GM19324 (cell line): ENCODE measurements at regions not wholly inside any gene's neighbourhood (a gene's known extent, or its start where the extent isn't known, plus 50 kb on each side); places are given as distances from the start of the nearest gene placed in this dataset.

Experiments used
- ATAC-seq: cut with Tn5 transposase; IDR thresholded peaks from one replicate; pipeline ENCODE4 v1.9.1; 2021; ENCODE audit warnings: mild to moderate bottlenecking, moderate library complexity; ENCODE audit not compliant: unreplicated experiment, low FRiP score

DNA sequence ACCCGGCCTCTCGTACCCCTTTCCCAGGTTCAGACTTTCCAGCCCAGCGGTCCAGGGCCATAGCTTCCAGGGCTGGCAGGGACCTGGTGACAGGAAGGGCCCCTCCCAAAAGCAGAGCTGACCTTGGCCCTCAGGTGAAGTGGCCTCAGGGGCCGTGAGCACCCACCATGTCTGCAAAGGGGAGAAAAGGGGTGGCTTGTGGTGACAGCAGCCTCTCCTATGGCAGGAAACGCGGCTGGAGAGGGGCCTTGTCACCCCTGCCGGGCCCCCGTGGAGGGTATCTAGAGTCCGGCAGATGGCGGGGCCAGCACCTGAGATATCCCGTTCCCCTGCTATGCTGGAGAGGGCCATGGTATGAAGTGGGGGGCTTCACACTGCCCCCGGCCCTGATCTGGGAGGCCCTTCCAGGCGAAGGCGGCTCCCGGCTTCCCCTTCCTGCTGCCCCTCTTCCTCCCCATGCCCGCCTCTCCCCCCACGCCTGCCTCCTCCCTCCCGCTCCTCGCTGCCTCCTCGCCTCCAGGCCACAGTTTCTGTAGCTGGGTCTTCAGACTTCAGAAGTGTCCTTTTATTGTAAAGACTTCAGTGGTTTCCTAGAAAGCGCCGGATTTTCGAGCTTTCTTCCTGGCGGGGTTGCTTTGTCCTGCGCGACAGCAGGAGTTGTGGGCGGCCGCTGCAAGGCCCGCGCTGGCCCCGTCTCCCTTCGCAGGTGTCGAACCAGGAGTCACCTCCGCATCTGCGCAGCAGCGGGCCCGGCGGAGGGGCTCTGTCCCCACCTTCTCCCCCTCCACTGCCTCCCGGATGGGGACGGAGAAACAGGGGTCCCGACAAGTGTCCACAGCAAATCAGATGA is 240.5 kb upstream of the MYT1L start:
- no peak for ATAC-seq

DNA sequence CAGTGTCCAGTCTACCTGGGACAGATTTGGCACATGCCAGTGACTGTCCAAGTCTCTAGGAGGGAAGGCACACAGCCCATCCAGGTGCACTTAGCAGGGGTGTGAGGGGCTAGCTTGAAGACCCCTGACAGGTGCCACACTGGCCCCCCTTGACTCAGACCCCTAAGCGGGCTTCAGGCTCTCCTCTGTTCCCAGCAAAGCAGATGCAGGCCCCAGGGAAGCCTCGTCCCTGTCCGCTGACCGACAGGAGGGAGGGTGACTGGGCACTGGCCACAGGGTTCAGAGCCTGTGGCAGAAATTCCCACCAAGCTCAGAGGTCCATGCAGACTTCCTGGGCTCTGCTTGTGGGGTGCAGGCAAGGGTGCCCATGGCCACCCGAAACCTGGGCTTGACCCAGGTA is 239.8 kb upstream of the MYT1L start:
- no peak for ATAC-seq

DNA sequence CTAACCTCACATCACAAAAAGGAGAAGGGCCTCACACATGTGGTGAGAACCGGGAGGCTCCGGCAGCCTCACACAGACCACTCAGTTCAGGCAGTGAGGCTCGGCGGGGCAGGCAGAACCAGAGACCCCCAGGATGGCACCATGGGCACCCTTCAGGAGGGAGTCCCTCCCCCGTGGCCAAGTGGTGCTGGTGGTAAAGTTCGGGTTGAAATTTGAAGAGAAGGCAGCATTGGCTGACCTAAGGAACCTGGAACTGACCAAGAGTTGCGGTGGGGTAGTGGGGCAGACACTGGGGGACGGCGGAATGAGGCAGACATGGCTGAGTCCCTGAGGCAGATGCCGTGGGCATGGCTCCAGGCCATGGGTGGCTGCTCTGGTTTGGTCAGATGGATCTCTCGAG is 239.3 kb upstream of the MYT1L start:
- ATAC-seq: no peak

DNA sequence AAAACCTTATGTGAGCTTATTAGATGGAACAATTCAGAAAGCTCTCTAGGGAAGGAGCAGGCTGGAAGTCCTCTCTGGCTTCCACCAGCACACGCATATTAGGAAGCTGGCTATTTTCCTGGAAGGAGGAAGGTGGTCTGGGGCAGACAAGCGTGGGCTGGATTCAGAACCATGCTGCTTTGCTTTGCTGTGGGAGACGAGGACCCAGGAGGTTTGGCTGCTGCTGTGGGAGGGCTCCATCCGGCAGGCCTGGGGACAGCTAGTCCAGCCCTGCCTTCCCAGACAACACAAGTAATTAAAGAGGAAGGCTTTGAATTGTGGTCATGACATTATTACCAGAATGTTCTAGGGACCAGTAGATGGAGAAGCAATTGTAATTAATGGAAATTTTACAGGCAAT is 238.8 kb upstream of the MYT1L start:
- ATAC-seq: no peak

DNA sequence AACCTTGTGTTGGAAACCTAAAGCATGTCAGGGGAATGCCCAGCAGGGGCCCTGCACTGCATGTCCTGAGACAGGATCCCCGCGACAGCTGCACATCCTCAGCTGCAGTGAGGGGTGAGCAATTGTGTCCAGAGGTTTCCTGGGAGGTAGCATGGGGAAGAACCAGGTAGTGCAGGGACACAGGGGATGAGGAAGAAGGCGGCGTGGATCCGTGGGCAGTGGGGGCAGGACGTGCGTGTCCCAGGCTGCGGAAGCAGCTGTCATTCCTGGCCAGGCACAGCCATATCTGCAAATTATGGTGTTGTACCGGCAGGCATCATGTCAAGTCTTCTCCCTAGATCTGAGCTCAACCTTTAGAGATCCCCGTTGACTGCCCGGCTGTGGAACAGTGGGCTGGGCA is 238.2 kb upstream of the MYT1L start:
- ATAC-seq: no peak

DNA sequence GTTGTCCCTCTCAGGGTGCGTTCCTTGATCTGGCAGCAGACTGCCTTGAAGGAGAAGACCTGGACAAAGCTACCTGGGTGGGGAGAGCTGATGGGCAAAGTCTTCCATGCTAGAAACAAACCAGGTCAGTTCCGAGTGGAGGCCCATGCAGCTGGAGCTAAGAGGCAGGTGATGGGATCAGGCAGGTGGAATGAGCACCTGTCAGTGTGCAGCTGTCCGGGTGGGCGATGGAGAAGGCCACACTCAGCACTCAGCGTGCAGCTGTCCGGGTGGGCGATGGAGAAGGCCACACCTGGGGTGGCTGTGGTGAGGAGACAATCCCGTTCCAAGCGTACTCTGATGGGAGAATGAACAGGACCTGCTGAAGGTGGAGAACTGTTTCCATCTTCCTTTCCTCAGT is 237.3 kb upstream of the MYT1L start:
- no peak for ATAC-seq

DNA sequence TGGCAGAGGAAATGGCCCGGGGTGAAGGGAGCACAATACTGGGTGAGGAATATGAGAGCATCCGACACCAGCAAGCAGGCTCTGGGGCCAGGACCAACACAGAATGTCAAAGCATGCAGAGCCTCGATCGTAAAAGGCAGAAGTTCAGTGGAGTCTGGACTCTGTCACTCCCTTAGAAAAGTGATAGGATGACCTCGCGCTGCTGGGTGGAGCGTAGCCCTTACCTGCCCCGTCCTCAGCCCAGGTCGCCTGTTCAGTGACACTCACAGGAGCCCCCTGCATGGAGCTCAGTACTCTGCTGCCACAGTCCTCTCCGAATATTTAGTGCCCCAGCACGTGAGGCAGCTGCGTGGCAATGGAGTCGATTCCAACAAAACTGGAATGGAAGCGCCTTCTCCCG is 236.7 kb upstream of the MYT1L start:
- no peak for ATAC-seq

DNA sequence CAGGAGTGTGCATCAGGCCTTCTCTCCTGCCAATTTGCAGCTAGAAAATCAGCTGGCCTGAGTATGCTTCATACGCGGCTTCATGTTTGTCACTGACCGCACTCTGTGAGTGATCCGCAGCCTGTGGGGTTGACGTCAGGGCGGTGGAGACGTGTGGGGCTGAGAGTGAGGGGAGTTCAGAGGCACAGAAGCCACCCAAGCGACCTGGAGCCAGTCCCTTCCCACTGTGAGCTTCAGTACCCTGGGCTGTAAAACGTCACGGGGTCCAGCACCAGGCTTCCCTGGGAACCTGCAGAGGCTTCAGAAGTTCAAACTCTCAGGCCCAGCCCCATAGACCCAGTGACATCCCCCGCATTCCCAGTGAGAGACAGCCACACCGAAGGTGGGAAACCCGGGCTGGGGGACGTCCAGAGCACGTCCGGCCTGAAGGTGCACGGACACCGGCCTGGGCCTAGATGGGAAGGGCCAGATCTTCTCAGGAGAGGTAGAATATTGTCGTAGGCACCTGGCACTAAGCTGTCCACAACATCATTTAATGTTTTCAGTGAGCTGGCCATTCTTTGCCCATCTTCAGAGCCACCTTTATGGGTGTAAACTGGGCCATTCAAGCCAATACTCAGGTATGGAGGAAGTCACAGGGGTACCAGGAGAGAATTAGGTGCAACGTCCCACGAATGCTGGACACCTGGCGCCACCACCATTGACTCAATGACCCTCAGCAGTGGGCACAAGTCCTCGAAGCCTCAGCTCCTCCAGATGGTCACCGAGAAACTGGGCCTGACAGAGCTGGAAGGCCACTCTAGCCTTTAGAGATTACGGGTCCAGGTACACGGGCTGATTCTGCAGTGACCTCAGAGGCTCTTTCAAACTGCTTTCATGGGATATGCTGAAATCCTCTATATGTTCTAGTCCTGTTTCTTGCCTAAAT is 235.6 kb upstream of the MYT1L start:
- no peak for ATAC-seq

DNA sequence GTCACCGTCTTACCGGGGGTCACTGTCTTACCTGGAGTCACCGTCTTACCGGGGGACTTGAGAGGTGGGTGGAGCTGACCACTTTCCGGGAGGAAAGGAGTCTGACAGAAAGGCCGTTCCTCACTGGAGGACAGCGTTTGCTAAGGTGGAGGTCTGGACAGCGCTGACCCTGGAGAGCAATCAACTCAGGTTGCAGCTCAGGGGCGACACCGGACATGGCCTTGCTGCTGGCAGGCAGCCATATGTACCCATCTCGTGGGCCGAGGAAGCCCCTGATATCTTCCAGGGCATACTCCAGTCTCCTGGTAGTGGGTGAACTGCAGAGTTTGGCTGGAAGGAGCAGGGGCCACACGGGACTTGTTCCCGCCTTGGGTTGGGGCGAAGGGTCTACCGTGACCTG is 234.6 kb upstream of the MYT1L start:
- no peak for ATAC-seq

DNA sequence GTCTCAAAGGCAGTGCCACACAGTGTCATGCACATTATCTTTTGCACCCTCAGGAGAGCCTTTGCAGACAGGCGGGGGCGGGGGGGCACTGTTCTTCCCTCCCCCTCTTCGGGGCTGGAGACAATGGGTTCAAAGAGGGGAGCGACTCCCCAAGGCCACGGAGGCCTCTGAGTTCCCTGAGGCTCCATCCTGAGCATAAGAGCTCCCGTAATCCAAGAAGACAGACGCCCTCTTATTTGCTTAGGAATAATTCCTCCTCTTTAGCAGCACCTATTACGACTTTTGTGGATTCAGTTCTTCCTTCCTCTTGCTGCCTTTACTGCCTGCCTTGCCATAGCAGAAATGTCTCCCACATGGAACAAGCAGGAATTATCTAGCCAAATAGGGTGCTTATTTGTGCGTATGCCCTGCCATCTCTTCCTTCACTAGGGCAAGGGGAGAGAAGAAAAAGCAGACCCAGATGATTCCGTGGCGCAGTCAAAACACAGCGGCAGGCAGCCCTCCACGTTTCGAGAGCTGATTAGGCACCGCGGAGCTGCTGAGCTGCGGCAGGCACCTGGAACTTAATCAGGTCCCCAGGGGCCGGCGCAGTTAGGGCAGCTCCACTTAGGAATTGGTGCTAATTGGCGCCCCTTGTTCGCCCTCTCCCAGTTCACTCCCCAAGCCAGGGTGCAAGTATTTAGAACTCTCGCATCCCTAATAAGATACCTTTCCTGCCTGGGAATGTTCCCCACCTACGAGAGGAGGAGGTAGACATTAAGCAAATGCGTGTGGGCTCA is 233.4 kb upstream of the MYT1L start:
- no peak for ATAC-seq

DNA sequence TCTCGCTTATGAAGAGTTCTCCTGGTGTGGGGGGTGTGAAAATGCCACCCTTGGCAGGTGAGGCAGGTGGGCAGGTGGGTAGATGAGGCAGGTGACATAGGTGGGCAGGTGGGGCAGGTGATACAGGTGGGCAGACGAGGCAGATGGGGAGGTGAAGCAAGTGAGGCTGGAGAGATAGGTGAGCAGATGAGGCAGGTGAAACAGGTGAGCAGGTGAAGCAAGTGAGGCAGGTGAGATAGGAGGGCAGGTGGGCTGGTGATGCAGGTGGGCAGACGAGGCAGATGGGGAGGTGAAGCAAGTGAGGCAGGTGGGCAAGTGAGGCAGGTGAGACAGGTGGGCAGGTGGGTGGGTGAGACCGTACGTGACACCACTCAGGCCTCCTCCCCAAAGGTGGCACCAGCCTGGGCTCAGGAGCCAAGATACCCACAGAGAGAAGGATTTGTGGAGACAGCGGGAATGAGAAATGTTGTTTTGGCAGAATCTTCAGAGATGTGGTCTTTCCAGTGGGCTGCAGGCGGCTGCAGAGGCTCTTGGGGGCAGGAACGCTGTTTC is 232.3 kb upstream of the MYT1L start:
- no peak for ATAC-seq

DNA sequence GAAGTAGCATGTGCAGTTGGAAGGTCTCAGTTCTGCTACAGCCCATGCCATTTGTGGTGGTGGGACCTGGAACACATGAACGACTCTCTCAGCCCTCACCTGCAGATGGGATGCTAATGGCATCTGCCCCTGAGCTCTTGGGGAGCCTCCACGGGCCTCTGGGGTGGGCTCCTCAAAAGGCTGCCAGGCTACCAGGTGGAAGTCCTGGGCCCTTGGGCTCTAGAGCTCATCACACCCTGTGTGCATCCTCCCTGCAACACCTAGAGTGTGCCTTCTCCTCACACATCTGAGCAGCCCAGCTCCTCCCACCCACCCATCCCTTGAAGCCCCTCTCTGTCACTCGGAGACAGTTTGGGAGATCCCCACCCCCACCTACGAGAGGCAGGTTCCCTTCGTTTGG is 231.8 kb upstream of the MYT1L start:
- ATAC-seq: no peak

DNA sequence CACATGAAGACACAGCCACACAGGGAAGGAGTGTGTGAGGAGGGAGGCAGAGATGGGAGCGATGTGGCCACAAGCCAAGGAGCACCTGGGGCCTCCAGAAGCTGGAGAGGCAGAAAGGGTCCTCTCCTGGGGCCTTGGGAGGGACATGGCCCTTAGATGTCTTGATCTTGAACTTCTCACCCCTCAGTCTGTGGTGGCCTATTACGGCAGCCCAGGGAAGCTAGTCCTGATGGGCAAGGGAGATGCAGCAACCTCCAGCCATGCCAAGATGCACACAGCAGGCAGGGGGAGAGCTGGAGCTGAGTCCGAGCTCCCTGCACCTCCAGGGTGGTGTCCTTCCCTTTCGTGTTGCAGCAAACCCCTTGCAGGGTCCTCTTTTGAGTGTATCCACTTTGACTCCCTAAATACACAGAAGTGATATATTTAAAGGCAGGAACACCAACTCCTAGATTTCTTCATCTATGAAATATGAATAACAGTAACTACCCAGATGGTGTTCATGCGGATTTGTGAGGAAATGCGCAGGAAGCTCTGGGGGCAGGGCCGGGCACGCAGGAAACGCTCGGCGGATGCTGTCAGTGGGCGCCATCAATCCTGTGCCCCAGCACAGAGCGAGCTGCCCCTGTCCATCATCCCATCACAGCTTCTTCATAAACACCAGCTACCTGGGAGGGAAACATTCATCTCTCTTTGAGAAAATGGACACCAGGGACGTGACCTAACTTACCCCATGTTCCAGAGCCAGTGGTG is 230.4 kb upstream of the MYT1L start:
- ATAC-seq: no peak

DNA sequence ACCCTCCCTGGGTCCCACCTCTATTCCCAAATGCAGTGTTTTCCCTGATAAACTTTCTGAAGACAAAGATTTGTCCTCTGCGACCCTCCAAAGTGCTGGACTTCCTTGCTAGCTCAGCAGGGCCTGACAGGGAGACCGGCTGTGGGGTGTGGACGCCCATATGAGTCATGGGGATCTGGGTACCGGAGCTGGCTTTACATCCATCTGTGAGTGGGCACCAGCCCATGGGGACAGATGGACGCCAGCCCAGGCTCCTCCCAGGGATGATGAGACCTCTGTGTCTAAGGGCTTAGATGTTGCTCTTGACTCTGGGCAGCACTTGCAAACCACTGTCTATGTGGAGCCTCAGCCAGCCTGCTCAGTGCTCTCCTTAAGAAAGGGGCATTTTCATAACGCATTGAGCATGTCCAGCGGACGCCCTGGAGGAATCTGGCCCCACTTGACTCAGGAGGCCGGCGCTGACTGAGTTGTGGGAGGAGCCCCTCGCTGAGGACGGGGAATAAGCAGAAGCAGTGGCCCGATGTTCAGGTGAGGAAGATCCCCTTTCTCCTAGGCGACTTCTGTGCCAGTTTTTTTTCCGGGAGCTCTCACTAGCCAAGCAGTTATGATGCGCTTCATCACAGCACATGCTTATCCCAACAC is 229.4 kb upstream of the MYT1L start:
- ATAC-seq: no peak

DNA sequence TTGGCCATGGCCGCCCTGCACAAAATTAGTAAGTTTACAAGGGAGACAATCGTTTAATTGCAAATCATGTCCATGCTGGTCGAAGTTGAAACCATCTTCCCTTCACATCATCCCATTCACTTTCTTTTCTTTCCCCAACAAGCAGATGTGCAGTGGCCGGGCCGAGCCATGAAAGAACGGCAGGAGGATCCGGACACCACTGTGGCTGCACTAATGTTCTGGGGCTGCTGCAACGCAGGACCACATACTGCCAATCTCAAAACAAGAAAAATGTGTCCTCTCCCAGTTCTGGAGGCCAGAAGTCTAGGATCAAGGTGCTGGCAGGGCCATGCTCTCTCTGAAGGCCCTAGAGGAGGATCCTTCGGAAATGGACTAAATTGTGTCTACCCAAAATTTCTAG is 227.4 kb upstream of the MYT1L start:
- ATAC-seq: no peak

DNA sequence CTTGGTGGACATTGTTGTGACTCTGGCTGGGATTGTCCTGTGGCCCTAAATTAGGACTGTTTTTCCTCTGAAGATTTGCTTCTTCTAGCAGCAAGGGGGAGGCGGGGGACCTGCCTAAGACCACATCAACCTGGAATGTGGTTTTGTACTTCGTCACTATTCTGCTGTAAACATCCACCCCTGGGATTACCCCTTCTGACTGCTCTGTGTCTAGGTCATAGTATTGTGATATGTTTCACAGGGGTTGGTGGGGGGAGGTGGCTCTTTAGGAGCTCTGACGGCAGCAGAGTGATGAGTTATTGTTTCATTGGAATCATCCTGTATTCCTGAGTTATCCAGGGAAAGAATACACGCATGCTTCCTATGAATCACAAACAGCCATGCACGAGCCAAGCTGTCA is 226.4 kb upstream of the MYT1L start:
- ATAC-seq: no peak

DNA sequence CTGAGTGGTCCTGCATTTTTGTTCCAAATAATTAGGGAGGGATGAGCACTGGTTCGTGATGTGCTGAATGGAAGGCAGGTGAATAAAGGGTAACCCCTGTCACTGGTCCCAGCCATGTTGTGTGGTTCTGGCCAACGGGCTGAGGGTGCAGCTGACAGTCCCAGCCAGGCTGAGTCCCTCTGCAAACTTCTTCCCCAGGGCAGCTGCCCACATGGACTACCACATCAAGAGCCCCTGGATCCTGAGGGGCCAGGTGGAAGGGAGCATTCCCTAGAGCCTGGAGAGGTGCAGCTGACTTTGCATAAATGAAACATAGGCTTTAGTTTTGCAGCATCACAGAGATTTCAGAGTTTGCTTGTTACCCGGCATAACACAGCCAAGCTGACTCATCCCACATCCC is 219.8 kb upstream of the MYT1L start:
- no peak for ATAC-seq

DNA sequence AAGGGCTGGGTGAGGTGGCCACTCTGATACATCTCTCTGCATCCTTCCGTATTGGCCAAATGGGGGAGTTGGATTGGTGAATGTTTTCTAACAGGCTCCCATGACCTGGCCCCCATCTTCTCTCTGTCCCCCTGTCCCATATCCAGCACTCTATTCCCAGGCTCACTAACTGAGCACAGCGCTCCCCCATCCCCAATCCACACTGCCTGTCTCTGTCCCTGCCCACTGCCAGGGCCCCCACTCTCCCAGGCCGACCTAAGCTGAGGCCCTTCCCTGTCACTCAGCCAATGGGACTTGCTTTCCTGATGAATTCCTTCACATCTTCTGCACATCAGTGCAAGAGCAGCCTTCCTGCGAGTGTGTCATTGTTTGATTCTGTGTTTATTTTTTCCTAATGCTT is 216.8 kb upstream of the MYT1L start:
- no peak for ATAC-seq

DNA sequence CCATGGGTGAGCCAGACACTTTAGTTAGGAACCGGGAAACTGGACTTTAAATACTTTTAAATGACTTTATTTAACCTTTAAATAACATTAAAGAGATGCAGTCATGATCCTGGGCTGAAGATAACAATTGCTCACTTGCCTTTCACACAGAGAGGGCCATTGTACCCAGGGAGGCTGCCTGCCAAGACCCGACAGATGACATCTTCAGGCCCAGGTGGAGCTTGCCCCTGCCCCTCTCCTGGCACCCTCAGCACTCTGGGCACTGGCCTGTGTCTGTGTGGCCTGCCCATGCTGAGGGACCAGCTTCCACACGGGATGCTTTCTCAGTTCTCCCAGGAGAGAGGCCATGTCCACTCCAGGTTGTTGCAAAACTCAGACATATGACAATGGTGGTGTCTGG is 216.4 kb upstream of the MYT1L start:
- ATAC-seq: no peak

DNA sequence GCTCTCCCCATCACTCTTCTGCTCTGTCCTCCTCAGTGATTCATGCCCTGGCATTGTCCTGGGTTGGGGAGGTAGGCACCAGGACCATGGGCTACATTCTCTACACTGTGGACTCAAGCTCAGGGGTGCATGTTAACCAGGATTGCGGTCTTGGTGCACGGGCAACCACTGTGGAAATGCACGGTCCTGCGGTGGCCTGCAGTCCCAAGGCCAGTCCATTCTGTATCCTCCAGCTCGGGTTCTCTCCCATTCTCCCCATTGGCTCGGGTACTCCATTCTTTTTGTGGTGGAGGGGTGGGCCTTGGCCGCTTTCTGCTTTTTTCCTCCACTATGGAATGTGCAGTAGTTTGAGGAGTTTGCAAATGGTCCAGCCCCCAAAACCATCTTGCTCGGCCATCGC is 215.0 kb upstream of the MYT1L start:
- no peak for ATAC-seq
